H1 (cell line): ENCODE measurements at regions not wholly inside any gene's neighbourhood (a gene's known extent, or its start where the extent isn't known, plus 50 kb on each side); places are given as distances from the start of the nearest gene placed in this dataset.

Source experiments
- CTCF ChIP-seq, 3 experiments: IDR thresholded peaks; 1 replicate in 2 of 3; 2 replicates in 1 of 3; pipeline versions ENCODE4 v1.5.1 to v1.6.1; 2011; ENCODE audit warnings: low read length in 3 of 3, mild to moderate bottlenecking in 3 of 3, inconsistent platforms in 2 of 3, low read depth in 1 of 3, moderate library complexity in 1 of 3; ENCODE audit not compliant: insufficient read depth in 1 of 3; ENCODE audit errors: control extremely low read depth in 1 of 3
- JUN ChIP-seq: IDR thresholded peaks from 2 replicates; pipeline ENCODE4 v1.6.1; 2011; ENCODE audit warnings: low read depth, mild to moderate bottlenecking, improper control_type of control experiment, low read length
- NRF1 ChIP-seq: IDR thresholded peaks from 2 replicates; pipeline ENCODE4 v1.6.1; 2011; ENCODE audit warnings: mild to moderate bottlenecking, low read depth, low read length, improper control_type of control experiment
- POLR2A ChIP-seq, 2 experiments: IDR thresholded peaks; 1 replicate in 1 of 2; 2 replicates in 1 of 2; pipeline ENCODE4 v1.6.1; 2011; ENCODE audit warnings: low read depth in 2 of 2, low read length in 2 of 2, mild to moderate bottlenecking in 2 of 2; ENCODE audit errors: control extremely low read depth in 1 of 2
- USF2 ChIP-seq: IDR thresholded peaks from 2 replicates; pipeline ENCODE4 v1.6.1; 2011; ENCODE audit warnings: low read length, improper control_type of control experiment
- ZNF274 ChIP-seq: IDR thresholded peaks from 2 replicates; pipeline ENCODE4 v1.7.0; 2012; ENCODE audit warnings: low read length, borderline replicate concordance; ENCODE audit errors: extremely low read depth

- TF ChIP-seq CTCF (IDR thresholded peaks at IDR 0.05; ENCODE audit: control extremely low read depth in 1 of 3, insufficient read depth in 1 of 3, low read depth in 1 of 3, low read length in 3 of 3) (no peak), POLR2A (IDR thresholded peaks at IDR 0.05; ENCODE audit: control extremely low read depth in 1 of 2, low read depth in 2 of 2, low read length in 2 of 2) (no peak), ZNF274 (no peak), JUN (no peak), USF2 (no peak), NRF1 (no peak)
Measured at GRCh38 chr1:103309786-103310185, 201.5 kb upstream of the COL11A1 start.
